Type B pancreatic cell (in vitro differentiated cells): ENCODE measurements at regions not wholly inside any gene's neighbourhood (a gene's known extent, or its start where the extent isn't known, plus 50 kb on each side); places are given as distances from the start of the nearest gene placed in this dataset.

ENCODE experiments used
- DNase-seq: peaks from one replicate; pipeline ENCODE4 v3.0.0; 2021; ENCODE audit warnings: mixed read lengths; ENCODE audit not compliant: unreplicated experiment; ENCODE audit errors: extremely low spot score
- H3K27ac Mint-ChIP-seq: 2 replicates; pipeline ENCODE4 v1.8.0; 2021; ENCODE audit warnings: mild to moderate bottlenecking, mixed read lengths
- H3K27me3 Mint-ChIP-seq: 2 replicates; pipeline ENCODE4 v1.8.0; 2021; ENCODE audit warnings: mixed read lengths
- H3K36me3 Mint-ChIP-seq: 2 replicates; pipeline ENCODE4 v1.8.0; 2021; ENCODE audit warnings: mixed read lengths
- H3K4me1 Mint-ChIP-seq: one replicate; pipeline ENCODE4 v1.8.0; 2021; ENCODE audit warnings: mixed read lengths; ENCODE audit not compliant: unreplicated experiment
- H3K4me3 Mint-ChIP-seq: 2 replicates; pipeline ENCODE4 v1.8.0; 2021; ENCODE audit warnings: mild to moderate bottlenecking, mixed read lengths
- H3K9me3 Mint-ChIP-seq: 2 replicates; pipeline ENCODE4 v1.8.0; 2021; ENCODE audit warnings: mixed read lengths
- TF ChIP-seq, protein P1 (sequence below): fragments of 200-600 bp; sonication (generic); conservative IDR thresholded peaks from 2 replicates; pipeline ENCODE4 v1.5.0; 2021; ENCODE audit warnings: antibody characterized with exemption, mild to moderate bottlenecking

DNA sequence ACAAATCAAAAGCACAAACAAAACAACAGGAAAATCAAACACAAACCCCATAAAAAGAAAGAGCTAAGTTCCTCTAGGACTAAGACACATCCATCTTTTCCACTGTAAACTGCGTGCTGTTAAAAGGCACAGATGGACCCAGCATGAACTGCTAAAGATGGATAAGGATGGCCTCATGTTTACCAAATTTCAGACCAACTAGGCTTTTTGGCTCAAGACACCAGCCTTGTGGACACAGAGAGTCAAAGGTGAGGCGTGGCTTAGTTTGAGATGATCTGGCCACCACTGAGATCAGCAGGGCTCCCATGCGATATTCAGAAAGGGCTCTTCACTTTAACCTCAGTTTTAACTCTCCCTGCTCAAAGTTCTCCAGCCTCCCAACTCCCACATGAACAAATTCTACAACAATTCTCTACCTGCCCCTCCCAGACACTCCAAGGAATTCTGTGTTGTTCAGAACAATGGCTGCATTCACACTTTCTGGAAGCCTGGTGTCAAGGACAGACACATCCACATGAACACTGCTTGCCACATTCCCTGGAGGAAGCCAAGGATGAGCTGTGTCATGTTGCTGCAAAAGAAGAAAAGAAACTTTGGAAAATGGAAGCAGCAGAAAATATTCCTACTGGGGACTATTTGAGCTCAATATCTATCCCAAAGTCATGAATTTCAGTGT is 198.4 kb upstream of the LRRN1 start:
- no peaks in the 10 kb centered on the region for H3K9me3 Mint-ChIP-seq

DNA sequence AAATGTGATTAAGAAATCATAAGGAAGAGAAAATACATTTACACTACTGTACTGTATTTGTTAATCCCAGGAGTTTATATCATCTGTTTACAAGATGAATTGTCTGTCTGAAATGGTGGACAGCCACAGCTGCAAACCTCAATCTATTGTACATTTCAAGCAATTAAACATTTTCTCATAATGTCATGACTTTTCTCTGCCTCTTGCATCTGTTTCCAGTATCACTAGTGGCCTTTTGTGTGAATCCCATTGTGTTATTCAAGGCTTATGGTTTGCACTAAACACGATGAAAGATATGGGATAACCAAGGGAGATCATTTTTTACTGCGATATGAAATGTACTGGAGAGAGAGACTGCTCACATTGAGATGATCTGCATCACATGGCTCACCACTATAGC is 200.2 kb upstream of the LRRN1 start:
- TF ChIP-seq, protein P1, sequence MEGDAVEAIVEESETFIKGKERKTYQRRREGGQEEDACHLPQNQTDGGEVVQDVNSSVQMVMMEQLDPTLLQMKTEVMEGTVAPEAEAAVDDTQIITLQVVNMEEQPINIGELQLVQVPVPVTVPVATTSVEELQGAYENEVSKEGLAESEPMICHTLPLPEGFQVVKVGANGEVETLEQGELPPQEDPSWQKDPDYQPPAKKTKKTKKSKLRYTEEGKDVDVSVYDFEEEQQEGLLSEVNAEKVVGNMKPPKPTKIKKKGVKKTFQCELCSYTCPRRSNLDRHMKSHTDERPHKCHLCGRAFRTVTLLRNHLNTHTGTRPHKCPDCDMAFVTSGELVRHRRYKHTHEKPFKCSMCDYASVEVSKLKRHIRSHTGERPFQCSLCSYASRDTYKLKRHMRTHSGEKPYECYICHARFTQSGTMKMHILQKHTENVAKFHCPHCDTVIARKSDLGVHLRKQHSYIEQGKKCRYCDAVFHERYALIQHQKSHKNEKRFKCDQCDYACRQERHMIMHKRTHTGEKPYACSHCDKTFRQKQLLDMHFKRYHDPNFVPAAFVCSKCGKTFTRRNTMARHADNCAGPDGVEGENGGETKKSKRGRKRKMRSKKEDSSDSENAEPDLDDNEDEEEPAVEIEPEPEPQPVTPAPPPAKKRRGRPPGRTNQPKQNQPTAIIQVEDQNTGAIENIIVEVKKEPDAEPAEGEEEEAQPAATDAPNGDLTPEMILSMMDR = no peak
- Mint-ChIP-seq H3K9me3 (no peaks in the 10 kb centered on the region), H3K27me3 (no peaks in the 10 kb centered on the region), H3K27ac (no peak overlapping the region), H3K4me1 (no peaks in the 10 kb centered on the region), H3K36me3 (peaks cover under 1% of the 10 kb centered on the region), H3K4me3 (no peak overlapping the region)
- no peak for DNase-seq

More for the DNA sequence above, 198.4 kb upstream of the LRRN1 start:
- no peak overlapping the region for H3K4me3 Mint-ChIP-seq
- H3K27ac Mint-ChIP-seq = no peak overlapping the region
- DNase-seq = no peak
- H3K27me3 Mint-ChIP-seq = no peaks in the 10 kb centered on the region
- no peaks in the 10 kb centered on the region for H3K36me3 Mint-ChIP-seq
- H3K4me1 Mint-ChIP-seq = peaks cover 10% of the 10 kb centered on the region
- TF ChIP-seq, protein P1 = no peak

DNA sequence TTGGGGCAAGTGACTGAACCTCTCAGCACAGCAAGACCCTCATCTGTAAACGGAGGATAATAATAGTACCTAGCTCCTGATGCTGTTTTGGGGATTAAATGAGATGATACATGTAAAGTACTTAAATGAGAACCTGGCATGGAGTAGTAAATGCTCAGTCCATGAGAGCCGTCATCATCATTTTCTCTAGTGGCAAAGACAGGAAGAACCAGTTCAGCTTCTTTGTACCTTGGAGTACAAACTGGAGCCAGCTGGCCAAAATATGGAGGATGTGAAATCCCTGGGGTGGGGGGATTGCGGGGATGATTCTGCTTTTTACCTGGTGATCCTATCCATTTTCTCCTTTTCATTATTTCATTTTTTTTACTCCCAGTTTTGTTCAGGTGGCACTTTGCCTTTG is 204.2 kb upstream of the LRRN1 start:
- Mint-ChIP-seq H3K9me3 (peaks cover 16% of the 10 kb centered on the region), H3K4me3 (no peak overlapping the region), H3K27ac (no peak overlapping the region), H3K27me3 (peaks cover 7% of the 10 kb centered on the region), H3K36me3 (peaks cover 4% of the 10 kb centered on the region), H3K4me1 (no peaks in the 10 kb centered on the region)
- no peak for DNase-seq
- TF ChIP-seq, protein P1 = no peak

DNA sequence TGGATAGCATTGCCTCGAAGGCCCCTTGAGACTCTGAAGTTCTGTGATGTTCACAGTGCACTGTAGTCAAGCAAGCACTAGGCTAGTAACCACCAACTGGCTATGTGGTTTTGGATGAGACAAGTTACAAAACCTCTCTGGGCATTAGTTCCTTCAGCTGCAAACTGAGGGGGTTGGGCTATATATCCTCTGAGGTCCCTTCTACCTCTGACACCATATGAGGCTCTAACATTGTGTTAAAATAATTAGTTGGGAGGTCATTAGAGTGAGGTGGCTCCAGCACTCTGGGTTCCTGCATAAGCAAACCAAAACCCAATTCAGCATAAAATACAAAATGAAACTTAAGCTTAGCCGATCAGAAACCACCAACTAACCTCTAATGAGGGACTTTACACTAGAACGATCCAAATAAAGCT is 209.5 kb upstream of the LRRN1 start:
- Mint-ChIP-seq H3K4me1 (peaks cover 28% of the 10 kb centered on the region), H3K9me3 (peaks cover 16% of the 10 kb centered on the region), H3K27ac (no peak overlapping the region), H3K36me3 (peaks cover 4% of the 10 kb centered on the region), H3K27me3 (peaks cover 10% of the 10 kb centered on the region), H3K4me3 (no peak overlapping the region)
- TF ChIP-seq, protein P1 = no peak
- DNase-seq = no peak

DNA sequence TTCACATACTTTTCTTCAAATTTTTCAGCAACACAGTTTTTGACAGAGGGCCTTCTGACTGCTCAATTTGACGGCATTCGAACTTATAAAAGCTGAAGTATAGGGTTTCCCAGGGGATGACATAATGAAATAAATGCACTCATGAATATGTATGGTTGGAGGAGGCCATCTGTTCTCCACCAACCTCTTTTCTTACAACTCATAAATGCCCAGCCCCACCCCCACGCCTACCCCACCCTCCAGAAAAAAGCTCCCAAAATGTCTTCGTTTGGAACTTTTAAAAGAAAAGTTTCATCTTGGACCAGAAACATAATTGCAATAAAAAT is 211.6 kb upstream of the LRRN1 start:
- peaks cover 7% of the 10 kb centered on the region for H3K27me3 Mint-ChIP-seq
- H3K36me3 Mint-ChIP-seq = no peaks in the 10 kb centered on the region
- TF ChIP-seq, protein P1 = no peak
- peak overlapping the region; percentile 32 for H3K4me3 Mint-ChIP-seq
- peak overlapping the region; percentile 20 for H3K27ac Mint-ChIP-seq
- H3K4me1 Mint-ChIP-seq = peaks cover 28% of the 10 kb centered on the region
- H3K9me3 Mint-ChIP-seq = peaks cover 6% of the 10 kb centered on the region
- no peak for DNase-seq
